ENCODE measurements at regions not wholly inside any gene's neighbourhood (a gene's known extent, or its start where the extent isn't known, plus 50 kb on each side); places are given as distances from the start of the nearest gene placed in this dataset.
"Not testable (repeated sequence)": the region's sequence is repeated elsewhere in the genome, so short reads cannot be mapped to it uniquely, and the experiment has no call there.

GRCh38 chr1:159641221-159641620 is 53.6 kb downstream of the APCS start:
- DNase-seq: no peak

- peak; percentile 99 for DNase-seq
These were observed 59.1 kb downstream of the APCS start for GRCh38 chr1:159646687-159647086.

DNA sequence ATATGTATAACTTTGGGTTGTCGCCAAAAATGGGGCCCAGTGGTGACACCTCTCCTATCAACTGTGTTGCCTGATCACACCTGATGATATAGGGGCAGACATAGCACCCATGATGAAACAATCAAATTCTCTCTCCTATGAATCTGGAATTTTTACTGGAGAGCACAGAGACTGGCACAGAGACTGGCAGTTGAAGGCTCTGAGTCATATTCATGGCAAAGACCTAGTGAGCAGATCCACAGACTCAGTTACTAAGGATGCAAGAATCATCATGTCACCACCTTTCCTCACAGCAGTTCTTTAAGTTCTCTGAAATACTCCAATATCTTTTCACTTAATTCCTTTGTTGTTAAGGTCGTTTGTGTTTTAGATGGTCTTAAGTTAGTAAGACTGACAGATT is 60.0 kb downstream of the APCS start:
- no peak for DNase-seq

DNA sequence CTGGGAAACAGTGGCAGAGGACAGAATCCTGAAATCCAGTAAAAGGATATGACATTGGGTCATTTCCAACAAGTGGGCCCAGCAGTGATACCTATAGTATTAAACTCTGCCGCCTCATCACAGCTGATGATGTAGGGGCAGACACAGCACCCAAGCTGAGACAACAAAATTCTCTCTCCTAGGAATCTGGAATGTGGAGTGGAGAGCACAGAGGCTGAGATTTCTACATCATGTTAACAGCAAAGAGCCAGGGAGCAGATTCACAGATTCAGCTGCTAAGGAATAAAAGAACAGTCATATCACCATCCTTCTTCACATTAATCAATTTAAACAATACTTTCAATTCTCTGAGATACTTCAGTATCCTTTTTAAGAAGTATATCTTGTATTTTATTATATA is 61.9 kb downstream of the CRP start:
- DNase-seq: no peak

DNA sequence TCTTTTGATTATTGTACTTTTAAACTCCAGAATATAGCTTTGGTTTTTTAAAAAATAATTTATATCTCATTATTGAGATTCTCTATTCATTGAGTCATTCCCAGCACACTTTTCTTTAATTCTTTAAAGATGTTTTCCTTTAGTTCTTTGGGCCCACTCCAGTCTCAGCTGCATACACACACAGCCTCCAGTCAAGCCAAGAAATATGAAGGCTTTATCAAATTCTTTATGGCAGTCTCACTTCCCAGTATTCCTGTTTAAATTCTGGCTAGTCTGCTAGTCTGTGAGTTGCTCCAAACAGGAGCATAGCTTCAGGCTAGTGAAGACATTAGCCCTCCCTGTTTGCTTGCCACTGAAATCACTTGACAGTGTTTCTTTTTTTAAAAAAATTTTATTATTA is 61.2 kb downstream of the CRP start:
- no peak for DNase-seq

DNA sequence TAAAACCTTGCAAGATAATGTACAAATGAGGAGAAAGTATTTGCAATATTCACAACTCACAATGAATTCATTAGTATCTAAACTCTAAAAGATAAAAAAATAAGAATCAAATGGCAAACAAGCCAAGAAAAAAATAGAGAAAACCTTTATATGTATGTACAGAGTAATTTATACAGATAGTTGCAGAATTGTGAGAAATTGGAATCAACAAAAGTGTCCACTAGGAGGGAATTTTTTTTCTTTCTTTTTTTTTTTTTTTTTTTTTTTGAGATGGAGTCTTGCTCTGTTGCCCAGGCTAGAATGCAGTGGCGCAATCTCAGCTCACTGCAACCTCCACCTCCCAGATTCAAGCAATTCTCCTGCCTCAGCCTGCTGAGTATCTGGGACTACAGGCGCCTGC is 56.9 kb downstream of the CRP start:
- not testable (repeated sequence) for DNase-seq
